Stimulated activated naive B cell treated with anti-CD40 and anti-IgM and Interleukin-4, amounts not matched to agents 10 μg/mL and 1 μg/mL and 100 μg/mL, for 72 hours (primary cell): ENCODE measurements at regions not wholly inside any gene's neighbourhood (a gene's known extent, or its start where the extent isn't known, plus 50 kb on each side); places are given as distances from the start of the nearest gene placed in this dataset.

ENCODE experiments used
- ATAC-seq, 2 donors: fragments of 150-1000 bp; cut with Tn5 transposase; replicated peaks; 2 replicates each; pipeline ENCODE4 v1.10.0; 2021; ENCODE audit warnings: moderate library complexity in 1 of 2
- DNase-seq: peaks from one replicate; pipeline ENCODE4 v3.0.0; 2021
- H3K27ac Mint-ChIP-seq: one replicate; pipeline ENCODE4 v1.8.0; 2022; ENCODE audit warnings: mild to moderate bottlenecking, mixed read lengths
- H3K27me3 Mint-ChIP-seq, 2 donors: one replicate each; pipeline ENCODE4 v1.8.0; 2022; ENCODE audit warnings: mixed read lengths in 2 of 2
- H3K36me3 Mint-ChIP-seq, 2 donors: one replicate each; pipeline ENCODE4 v1.8.0; 2022; ENCODE audit warnings: mixed read lengths in 2 of 2, mild to moderate bottlenecking in 1 of 2
- H3K4me1 Mint-ChIP-seq, 2 donors: one replicate each; pipeline ENCODE4 v1.8.0; 2022; ENCODE audit warnings: mixed read lengths in 2 of 2, mild to moderate bottlenecking in 1 of 2
- H3K4me3 Mint-ChIP-seq, 2 donors: one replicate each; pipeline ENCODE4 v1.8.0; 2022; ENCODE audit warnings: mild to moderate bottlenecking in 2 of 2, mixed read lengths in 2 of 2, moderate library complexity in 1 of 2
- H3K9me3 Mint-ChIP-seq, 2 donors: one replicate each; pipeline ENCODE4 v1.8.0; 2022; ENCODE audit warnings: mixed read lengths in 2 of 2, mild to moderate bottlenecking in 1 of 2

DNA sequence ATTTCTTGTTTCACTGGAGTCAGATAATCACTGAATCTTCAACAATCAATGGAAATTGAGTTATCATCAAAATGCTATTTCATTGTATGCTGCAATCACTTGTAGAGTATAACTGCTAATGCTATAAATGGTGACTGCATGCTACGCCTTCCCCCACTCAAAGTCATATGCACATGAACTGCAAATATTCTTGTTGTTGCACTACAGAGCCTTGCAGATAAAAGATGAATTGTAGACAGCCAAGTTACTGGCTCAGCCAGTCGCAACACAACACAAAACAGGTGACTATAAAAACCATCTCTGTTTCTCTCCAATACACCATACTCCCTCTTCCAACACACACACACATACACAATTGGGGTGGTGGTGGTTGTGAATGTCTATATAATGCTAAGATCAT is 171.0 kb upstream of the HMGA2 start:
- no peak for ATAC-seq
- no peak overlapping the region for H3K27ac Mint-ChIP-seq
- H3K36me3 Mint-ChIP-seq: no peaks in the 10 kb centered on the region
- peaks cover 3 to 5% of the 10 kb centered on the region in 2 donors for H3K4me1 Mint-ChIP-seq
- H3K27me3 Mint-ChIP-seq: peaks cover 1 to 5% of the 10 kb centered on the region in 2 donors
- H3K4me3 Mint-ChIP-seq: no peak overlapping the region
- no peaks in the 10 kb centered on the region for H3K9me3 Mint-ChIP-seq
- no peak for DNase-seq

DNA sequence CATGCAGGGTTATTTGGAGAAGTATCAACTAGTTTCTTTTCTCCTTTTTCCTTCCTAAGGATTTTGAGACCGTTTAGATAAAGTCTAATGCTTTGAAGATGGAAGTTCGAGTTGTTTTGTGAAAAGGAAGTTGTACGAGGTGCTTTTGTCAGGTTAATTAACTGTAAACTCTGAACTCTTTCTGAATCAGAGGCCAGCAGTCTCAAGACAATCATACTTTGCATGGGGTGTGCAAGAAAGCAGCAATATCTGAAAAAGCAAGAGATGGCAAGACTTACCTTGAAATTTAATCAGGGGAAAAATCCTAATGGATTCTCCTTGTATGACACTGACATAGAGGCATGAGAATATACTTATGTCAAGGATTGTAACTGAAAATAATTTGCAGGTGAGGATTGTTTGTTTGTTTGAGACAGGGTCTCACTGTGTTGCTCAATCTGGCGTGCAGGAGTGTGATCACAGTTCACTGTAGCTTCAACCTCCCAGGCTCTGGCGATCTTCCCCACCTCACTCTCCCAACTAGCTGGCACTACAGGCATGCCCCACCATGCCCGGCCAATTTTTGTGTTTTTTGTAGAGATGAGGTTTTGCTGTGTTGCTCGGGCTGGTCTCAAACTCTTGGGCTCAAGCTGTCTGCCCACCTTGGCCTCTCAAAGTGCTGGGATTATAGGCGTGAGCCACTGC is 170.2 kb upstream of the HMGA2 start:
- Mint-ChIP-seq H3K36me3 (no peaks in the 10 kb centered on the region), H3K4me1 (peaks cover 3 to 5% of the 10 kb centered on the region in 2 donors), H3K27ac (no peak overlapping the region), H3K9me3 (no peaks in the 10 kb centered on the region), H3K4me3 (no peak overlapping the region), H3K27me3 (peaks cover 5% of the 10 kb centered on the region in 2 donors)
- DNase-seq: no peak
- ATAC-seq: no peak

DNA sequence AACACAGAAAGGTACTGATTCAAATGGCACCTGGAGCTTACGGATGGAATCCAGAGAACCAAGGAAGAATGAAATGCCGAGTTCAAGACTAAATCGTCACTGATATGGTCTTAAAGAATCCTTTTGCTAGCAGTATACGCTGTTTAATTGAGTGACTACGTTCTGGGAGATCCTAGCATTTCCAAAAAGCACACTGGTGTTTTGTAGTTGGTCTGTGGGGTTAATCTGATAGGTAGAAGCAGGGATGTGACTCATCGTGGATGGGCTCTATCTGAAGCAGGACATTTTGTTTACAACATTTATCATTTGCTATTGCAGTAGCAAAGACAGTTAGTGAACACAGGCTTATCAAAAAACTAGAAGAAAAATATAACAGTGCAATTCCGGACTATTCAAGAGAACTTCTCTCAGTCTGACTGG is 169.2 kb upstream of the HMGA2 start:
- peaks cover 11 to 12% of the 10 kb centered on the region in 2 donors for H3K27me3 Mint-ChIP-seq
- no peak overlapping the region for H3K27ac Mint-ChIP-seq
- no peak for ATAC-seq
- peaks cover 3 to 5% of the 10 kb centered on the region in 2 donors for H3K4me1 Mint-ChIP-seq
- H3K4me3 Mint-ChIP-seq: no peak overlapping the region
- H3K9me3 Mint-ChIP-seq: no peaks in the 10 kb centered on the region
- no peak for DNase-seq
- no peaks in the 10 kb centered on the region for H3K36me3 Mint-ChIP-seq

DNA sequence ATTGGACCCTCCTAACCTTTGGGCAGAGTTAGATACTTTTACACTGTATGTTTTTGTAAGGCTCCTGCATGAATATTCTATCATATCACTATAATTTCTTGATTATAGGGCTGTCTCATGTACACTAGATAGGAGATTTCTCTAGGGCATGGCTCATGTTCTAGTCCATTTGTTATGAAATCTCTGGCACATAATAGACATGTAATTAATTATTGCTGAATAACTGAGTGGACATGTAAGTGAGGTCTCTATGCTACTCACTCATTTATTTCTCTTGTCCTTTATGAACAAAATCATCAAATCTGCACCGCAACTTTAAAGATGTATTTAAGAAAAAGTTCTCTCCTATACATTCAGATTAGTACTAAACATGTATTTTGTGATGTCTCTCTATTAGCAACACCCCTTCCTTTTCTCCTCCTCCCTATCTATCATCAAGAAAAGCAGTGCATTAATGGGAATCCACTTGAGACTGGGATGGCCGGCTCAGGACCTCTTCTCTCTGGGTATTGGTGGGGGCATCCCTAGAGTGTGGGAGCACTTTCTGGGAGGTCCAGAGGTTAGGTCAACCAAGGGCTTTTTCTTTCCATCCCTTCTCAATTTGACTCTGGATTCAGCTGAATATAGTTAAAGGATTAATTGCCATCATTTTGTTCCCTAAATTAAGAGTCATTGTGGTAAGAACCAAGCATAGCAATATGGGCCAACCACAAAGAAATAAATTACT is 168.0 kb upstream of the HMGA2 start:
- Mint-ChIP-seq H3K27me3 (peaks cover 11 to 12% of the 10 kb centered on the region in 2 donors), H3K36me3 (no peaks in the 10 kb centered on the region), H3K4me1 (peaks cover 3 to 5% of the 10 kb centered on the region in 2 donors), H3K4me3 (no peak overlapping the region), H3K27ac (peak overlapping the region; percentile 57), H3K9me3 (no peaks in the 10 kb centered on the region)
- ATAC-seq (peak in 1 of 2 donors; percentile 5), DNase-seq (no peak)

DNA sequence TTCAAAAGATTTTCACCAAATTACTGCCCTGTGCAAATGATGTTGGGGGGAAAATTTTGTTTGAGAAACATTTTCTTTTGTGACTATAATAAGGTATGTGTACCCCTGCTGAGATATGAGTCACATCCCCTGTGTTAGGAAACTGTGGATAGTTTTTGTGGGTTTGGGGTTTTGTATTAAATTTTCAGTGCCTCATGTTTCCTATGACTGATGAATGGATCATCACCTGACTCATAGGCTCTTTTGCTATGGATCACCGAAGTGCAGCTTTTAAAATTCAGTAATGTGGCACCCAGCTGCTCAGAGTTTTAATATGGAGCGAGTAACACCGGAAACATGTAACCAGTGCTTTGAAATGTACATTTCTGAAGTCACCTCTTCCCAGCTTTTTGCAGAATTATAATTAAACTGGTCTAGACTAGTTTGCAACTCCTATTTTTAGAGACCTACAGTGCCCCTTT is 167.4 kb upstream of the HMGA2 start:
- peak; percentile 81 to 92 for ATAC-seq
- H3K4me3 Mint-ChIP-seq: no peak overlapping the region
- peaks cover 11 to 12% of the 10 kb centered on the region in 2 donors for H3K27me3 Mint-ChIP-seq
- DNase-seq: no peak
- H3K36me3 Mint-ChIP-seq: no peaks in the 10 kb centered on the region
- H3K27ac Mint-ChIP-seq: no peak overlapping the region
- H3K4me1 Mint-ChIP-seq: peaks cover 3 to 5% of the 10 kb centered on the region in 2 donors
- H3K9me3 Mint-ChIP-seq: no peaks in the 10 kb centered on the region

DNA sequence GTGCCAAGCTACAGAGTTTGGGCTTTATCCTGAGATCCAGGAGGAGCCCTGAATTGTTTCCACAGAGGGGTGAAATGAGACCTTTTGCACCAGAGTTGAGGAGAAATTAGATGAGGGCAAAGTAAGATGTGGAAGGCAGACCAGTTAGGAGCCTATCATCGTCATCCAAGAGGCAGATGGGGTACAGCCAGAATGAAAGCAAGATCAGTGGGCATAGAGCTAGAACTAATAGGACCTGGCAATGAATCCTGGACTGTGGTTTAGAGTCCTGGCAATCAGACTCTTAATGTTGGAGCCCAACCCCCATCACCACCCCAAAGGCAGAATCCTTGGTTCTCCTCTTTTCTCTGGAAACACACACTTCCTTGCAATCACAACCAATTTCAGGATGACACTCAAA is 166.6 kb upstream of the HMGA2 start:
- Mint-ChIP-seq H3K27ac (no peak overlapping the region), H3K4me1 (peaks cover 3 to 5% of the 10 kb centered on the region in 2 donors), H3K4me3 (no peak overlapping the region), H3K9me3 (no peaks in the 10 kb centered on the region), H3K36me3 (no peaks in the 10 kb centered on the region), H3K27me3 (peaks cover 11 to 12% of the 10 kb centered on the region in 2 donors)
- ATAC-seq (no peak), DNase-seq (no peak)

DNA sequence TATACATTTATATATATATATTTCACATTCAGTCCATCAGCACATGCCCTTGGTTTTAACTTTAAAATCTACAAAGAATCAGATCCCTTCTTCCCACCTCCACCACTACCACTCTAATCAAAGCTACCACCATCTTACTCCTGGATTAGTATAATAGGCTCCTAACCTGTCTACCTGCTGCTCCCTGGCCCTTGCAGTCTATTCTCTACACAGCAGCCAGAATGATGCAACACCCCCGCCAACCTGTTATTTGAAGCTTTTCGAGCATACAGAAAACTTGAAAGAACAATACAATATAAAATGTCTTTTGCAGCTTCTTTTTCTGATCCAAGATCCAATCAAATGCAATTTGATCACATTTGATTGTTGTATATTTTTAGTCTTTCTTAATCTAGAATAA is 165.9 kb upstream of the HMGA2 start:
- peaks cover 11 to 12% of the 10 kb centered on the region in 2 donors for H3K27me3 Mint-ChIP-seq
- DNase-seq (no peak), ATAC-seq (no peak)
- H3K4me1 Mint-ChIP-seq: peaks cover 3 to 5% of the 10 kb centered on the region in 2 donors
- no peak overlapping the region for H3K4me3 Mint-ChIP-seq
- H3K36me3 Mint-ChIP-seq: no peaks in the 10 kb centered on the region
- no peaks in the 10 kb centered on the region for H3K9me3 Mint-ChIP-seq
- H3K27ac Mint-ChIP-seq: no peak overlapping the region

DNA sequence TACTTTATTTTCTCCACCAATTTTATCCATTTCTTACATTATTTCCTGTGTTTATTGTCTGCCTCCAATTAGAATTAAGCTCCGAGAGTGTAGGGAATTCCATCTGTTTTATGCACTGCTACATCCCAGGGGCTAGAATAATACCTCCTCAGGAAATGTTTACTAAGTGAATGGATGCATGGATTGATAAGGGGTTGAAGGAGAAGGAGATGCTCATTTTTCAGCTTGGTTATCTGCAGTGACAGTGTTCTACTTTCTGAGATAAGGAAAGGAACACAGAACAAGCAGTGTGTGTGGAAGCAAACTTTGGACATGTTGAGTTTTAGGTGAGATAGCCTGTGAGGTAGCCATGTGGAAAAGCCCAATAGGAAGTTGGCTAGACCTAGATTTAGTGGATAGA is 164.6 kb upstream of the HMGA2 start:
- H3K4me1 Mint-ChIP-seq: peaks cover 3 to 5% of the 10 kb centered on the region in 2 donors

DNA sequence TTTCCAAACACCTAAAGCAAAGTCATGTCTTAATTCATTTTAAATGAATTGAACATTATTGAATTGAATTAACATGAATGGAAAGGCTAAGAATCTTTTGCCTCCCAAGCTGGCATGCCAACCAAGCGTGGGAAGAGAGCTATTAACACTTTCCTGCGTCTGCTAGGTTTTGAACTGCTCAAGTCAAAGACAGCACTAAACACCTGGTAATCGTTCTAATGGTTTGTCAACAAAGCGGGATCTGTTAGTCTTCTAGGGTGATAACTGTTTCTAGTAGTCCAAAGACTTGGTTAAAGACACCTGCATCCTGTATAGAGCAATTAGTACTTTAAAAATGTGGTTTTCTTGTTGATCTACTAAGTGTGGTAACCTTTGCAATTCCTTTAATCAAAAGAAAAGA is 164.2 kb upstream of the HMGA2 start:
- Mint-ChIP-seq H3K36me3 (no peaks in the 10 kb centered on the region), H3K9me3 (peaks cover 4 to 5% of the 10 kb centered on the region in 2 donors), H3K4me1 (peaks cover 3 to 5% of the 10 kb centered on the region in 2 donors), H3K4me3 (no peak overlapping the region), H3K27me3 (peaks cover 11 to 17% of the 10 kb centered on the region in 2 donors), H3K27ac (no peak overlapping the region)
- no peak for ATAC-seq
- no peak for DNase-seq

More for the DNA sequence above, 164.6 kb upstream of the HMGA2 start:
- peaks cover under 1 to 4% of the 10 kb centered on the region in 2 donors for H3K9me3 Mint-ChIP-seq
- H3K27ac Mint-ChIP-seq: no peak overlapping the region
- H3K4me3 Mint-ChIP-seq: no peak overlapping the region
- H3K36me3 Mint-ChIP-seq: no peaks in the 10 kb centered on the region
- H3K27me3 Mint-ChIP-seq: peaks cover 11 to 13% of the 10 kb centered on the region in 2 donors
- ATAC-seq: no peak
- no peak for DNase-seq

DNA sequence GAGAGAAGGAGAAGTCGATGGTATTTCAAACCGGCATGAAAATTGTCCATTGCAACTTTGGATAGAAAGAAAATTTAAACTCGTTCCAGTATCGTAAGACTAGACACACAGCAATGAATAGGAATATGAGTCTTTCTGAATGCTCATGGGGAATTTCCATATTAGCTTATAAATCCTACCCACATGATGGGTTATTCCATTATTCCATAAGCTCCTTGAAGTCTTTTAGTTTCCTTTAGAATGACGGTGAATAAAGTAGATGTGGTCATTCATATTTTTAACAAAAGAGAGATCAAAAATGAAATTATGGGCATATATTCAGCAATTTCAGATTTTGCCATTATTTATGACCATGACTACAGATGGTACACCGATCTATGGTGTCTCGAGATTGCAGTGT is 163.4 kb upstream of the HMGA2 start:
- Mint-ChIP-seq H3K4me1 (peaks cover 3 to 5% of the 10 kb centered on the region in 2 donors), H3K27me3 (peaks cover 11 to 19% of the 10 kb centered on the region in 2 donors), H3K36me3 (no peaks in the 10 kb centered on the region), H3K4me3 (no peak overlapping the region), H3K9me3 (peaks cover 4 to 6% of the 10 kb centered on the region in 2 donors), H3K27ac (no peak overlapping the region)
- ATAC-seq: no peak
- DNase-seq: no peak

DNA sequence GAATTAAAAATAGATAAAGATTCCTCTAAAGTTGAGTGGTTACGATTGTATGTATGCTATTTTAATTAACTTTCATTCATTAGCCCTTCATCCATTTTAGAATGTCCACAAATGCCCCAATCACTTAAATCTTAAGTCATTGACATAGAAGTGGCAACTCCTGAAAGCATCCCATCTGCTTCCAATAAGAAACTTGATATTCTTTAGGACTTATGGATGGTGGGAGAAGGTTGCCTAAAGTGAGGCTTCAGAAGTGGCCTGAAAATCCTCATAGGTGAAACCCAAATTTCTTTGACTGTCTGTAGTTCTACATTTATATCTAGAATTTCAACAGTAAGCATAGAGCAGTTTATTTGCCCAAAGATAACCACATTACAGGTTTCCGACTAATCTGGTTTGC is 161.7 kb upstream of the HMGA2 start:
- ATAC-seq (no peak), DNase-seq (no peak)
- Mint-ChIP-seq H3K4me1 (peaks cover under 1 to 5% of the 10 kb centered on the region in 2 donors), H3K9me3 (peaks cover 6% of the 10 kb centered on the region in 2 donors), H3K27me3 (peaks cover 11 to 19% of the 10 kb centered on the region in 2 donors), H3K27ac (no peak overlapping the region), H3K4me3 (no peak overlapping the region), H3K36me3 (no peaks in the 10 kb centered on the region)

DNA sequence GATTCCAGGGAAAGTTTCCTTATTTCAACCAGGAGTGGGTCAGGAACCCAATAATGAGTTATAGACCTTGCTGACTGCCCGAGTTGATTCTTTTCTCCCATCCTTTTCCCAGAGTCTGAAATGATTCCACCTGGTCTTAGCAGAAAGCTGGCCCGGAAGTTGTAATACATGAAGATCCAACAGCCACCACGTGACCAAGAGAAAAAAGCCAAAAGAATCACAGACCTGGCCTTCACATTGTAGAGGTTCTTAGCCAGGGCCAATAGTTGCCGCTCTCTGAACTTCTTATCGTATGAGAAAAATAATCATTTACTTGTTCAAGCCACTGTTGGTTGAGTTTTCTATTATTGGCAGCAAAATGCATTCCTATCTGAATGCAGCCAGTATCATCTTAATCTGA is 161.2 kb upstream of the HMGA2 start:
- H3K27me3 Mint-ChIP-seq: peaks cover 11 to 19% of the 10 kb centered on the region in 2 donors
- ATAC-seq (no peak), DNase-seq (no peak)
- H3K36me3 Mint-ChIP-seq: no peaks in the 10 kb centered on the region
- peaks cover 6% of the 10 kb centered on the region in 2 donors for H3K9me3 Mint-ChIP-seq
- no peak overlapping the region for H3K4me3 Mint-ChIP-seq
- H3K4me1 Mint-ChIP-seq: peaks cover 0 to 5% of the 10 kb centered on the region in 2 donors
- no peak overlapping the region for H3K27ac Mint-ChIP-seq

DNA sequence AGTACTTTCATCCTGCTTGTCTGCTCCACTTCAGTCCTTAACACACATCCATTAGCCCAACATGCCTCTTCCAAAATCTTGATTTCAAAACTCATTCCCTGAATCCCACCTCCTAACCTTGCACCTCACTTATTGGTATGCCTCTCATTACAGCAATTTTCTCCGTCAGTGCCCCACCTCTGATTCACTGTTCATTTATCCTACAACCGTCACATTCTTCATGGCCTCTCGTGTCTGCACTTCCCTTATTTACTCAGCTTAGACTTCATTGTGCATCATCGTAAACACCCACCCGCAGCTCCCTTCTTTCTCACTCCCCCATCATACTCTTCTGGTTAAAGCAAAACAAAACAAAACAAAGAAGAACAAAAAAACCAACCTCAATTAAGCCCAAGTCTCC is 160.6 kb upstream of the HMGA2 start:
- Mint-ChIP-seq H3K36me3 (no peaks in the 10 kb centered on the region), H3K27me3 (peaks cover 11 to 15% of the 10 kb centered on the region in 2 donors), H3K9me3 (peaks cover 6% of the 10 kb centered on the region in 2 donors), H3K27ac (no peak overlapping the region), H3K4me1 (peaks cover 0 to 5% of the 10 kb centered on the region in 2 donors), H3K4me3 (no peak overlapping the region)
- no peak for DNase-seq
- no peak for ATAC-seq

DNA sequence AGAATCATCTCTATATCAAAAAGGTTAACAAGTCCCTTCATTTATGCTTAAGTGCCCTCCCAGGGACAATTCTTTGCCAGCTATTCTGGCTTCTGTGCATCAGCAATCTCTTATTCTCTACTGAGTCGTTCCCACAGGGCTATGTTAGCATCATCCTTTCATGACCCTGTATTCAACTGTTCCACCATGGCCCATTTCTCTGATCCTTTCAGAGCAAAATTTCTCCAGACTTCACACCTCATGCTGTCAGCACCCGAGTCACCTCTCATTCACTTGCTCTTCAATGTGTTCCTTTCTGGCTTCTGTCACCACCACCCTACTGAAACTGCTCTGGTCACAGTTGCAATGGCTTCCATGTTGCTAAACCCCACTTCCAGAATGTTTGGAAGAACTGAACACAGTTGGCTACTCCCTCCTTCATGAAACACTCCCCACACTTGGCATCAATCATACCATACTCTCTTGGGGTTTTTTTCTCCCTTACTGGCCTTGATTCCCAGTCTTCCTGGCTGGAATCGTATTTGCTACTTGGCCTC is 159.5 kb upstream of the HMGA2 start:
- H3K4me1 Mint-ChIP-seq: peaks cover 0 to 5% of the 10 kb centered on the region in 2 donors
- H3K4me3 Mint-ChIP-seq: no peak overlapping the region
- no peak overlapping the region for H3K27ac Mint-ChIP-seq
- no peak for DNase-seq
- peaks cover 6% of the 10 kb centered on the region in 2 donors for H3K9me3 Mint-ChIP-seq
- ATAC-seq: no peak
- no peaks in the 10 kb centered on the region for H3K36me3 Mint-ChIP-seq
- peaks cover 1 to 8% of the 10 kb centered on the region in 2 donors for H3K27me3 Mint-ChIP-seq
